Caki2 (cell line): ENCODE measurements at regions not wholly inside any gene's neighbourhood (a gene's known extent, or its start where the extent isn't known, plus 50 kb on each side); places are given as distances from the start of the nearest gene placed in this dataset.

Experiments used
- DNase-seq: peaks from one replicate; pipeline ENCODE4 v3.0.0-alpha.2; 2015; ENCODE audit warnings: low read depth
- in situ Hi-C: cut with HindIII; loops from 2 replicates; pipeline ENCODE4 v1.10.0; 2016; ENCODE audit warnings: low sequenced_read_pairs, low pct_unique_long_range_greater_than_20kb, mixed read lengths

DNA sequence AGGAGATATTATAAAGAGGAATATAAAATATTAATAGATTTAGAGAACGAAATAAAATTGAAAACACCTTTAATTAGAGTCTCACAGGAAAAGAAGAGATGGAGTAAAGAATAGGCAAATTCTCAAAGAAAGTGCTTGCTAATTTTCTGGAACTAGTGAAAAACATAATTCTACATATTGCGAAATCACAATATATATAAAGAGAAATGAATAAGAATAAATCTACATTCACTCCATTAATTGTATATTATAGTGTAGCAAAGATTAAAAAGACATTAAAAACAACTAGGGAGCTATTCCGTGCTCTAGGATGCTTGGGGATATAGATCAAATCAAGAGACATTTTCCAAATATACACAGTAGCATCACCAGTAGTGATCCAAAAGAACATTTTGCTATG lies 685.2 kb upstream of the NCAM2 start:
- in situ Hi-C loops = no loop called here
- DNase-seq = no peak

DNA sequence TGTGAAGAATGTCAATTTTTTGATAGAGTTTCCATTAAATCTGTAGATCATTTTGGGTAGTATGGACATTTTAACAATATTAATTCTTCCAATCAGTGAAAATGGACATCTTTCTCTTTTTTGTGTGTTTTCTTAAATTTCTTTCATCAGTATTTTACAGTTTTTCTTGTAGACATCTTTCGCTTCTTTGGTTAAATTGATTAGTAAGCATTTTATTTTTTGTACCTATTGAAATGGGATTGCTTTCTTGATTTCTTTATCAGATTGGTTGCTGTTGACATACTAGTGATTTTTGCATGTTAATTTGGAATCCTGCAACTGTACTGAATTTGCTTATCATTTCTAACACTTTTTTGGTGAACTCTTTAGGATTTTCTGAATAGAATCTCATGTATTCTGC lies 683.2 kb upstream of the NCAM2 start:
- in situ Hi-C loops = no loop called here
- no peak for DNase-seq

DNA sequence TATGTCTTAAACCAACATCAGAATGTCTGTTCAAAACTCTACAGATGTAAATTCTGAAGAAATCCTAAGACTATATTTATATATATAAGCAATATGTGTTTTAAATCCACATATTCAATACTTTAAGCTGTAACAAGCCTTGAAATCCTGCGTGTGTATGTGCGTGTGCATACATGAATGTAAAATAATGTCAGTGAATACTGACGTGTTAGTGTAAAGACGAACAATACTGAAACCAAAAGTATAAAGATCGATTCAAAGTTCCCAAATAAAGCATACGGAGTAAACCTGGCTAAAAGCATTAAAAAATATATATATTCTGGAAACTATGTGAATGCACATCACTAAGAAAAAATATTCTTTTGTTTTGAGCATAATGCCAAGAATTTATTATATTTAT lies 668.6 kb upstream of the NCAM2 start:
- in situ Hi-C loops = no loop called here
- no peak for DNase-seq

DNA sequence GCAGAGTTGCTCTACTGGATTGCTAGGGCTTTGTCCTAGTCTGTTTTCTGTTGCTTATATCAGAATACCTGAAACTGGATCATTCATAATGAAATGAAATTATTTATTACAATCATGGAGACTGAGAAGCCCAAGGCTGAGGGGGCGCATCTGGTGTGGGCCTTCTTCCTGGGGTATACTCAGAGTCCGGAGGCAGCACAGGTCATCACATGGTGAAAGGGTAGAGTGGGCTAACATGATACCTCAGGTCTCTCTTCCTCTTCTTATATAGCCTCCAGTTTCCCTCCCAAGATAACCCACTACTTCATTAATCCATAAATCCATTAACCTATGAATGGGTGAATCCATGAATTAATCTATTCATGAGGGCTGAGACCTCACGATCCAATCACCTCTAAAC lies 667.6 kb upstream of the NCAM2 start:
- in situ Hi-C loops = no loop called here
- DNase-seq = no peak

DNA sequence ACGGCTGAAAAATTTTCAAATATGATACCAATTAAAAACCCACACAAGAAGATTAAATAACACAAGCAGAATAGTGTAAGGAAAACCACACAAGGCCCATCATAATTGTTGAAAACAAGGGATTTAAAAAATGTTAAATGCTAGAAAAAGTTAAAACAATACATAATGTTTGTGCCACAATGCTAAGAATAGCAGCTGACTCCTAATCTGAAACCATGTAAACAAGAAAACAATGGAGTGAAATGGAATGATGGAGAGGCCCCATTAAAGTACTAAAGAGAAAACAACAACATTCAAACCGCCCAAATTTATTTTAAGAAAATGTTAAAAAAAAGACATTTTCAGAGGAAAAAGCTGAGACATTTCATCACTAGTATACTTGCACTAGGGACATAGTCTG lies 663.6 kb upstream of the NCAM2 start:
- in situ Hi-C loops = no loop called here

DNA sequence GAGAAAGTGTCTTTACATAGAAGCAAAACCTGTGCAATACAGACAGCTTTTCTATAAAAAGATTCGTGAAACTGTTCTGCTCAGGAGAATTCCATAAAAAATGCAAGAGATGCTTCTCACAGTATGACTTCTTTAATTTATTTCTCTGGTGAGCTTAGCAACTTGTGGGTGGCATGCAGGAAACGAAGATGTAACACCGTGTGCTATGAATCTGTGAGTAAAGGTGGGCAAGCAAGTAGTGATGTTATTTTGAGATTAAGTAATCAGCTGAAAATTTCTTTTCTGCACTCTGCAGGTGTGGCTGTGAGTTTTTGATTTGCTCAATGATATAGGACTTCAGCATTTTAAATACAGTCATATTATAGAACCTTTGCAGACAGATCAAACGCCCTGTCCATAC lies 656.8 kb upstream of the NCAM2 start:
- in situ Hi-C loops = no loop called here
- DNase-seq = no peak

More for the DNA sequence above, 663.6 kb upstream of the NCAM2 start:
- DNase-seq = no peak

DNA sequence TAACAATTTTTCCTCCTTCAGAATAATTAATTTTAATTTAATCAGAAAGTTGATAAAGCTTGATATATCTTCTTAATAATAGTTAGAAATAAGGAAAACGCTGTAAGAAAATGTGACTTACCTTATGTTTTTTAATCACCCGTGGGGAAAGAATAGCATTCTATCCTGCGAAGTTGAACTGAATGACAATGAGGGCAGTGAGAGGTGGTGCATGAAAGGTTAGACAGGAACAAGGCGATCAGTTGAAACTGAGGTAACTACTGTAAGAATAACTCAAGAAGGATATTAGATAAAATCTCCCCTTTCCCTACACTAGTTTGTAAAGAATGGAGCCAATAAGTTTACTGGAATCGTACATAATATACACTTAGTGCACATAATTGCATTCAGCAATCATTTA lies 655.0 kb upstream of the NCAM2 start:
- DNase-seq = no peak
- in situ Hi-C loops = no loop called here

DNA sequence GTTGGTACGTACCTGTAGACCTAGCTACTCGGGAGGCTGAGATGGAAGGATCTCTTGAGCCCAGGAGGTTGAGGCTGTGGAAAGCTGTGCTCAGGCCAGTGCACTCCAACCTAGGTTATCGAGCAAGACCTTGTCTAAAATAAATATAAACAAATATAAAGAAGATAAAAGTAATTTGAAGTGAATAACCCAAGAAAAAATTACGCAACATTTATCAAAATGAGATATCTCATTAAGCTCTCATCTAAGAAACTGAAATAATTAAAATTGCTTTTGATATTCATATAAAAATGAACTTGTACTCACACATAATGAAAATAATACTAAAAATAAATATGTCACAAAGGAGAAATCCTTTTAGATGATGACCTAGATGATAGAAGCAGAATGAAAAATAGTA lies 647.1 kb upstream of the NCAM2 start:
- DNase-seq = no peak
- in situ Hi-C loops = no loop called here

DNA sequence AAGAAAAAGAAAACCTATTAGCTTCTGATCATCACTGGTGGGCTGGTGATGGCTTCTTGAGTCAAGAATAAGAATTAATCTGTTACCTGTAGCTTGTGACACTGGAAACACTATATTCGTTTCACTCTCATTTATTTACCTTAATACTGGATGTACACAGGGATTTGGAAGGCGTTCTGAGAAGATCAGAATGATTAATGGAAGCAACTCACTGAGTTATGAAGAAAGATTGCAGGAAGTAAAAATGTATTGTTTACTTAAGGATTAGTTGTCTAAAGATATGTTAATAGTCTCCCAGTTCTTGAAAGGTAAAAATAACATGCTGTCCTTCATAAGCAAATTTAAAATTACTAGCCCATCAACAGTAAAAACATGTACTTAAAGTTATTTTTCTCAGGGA lies 644.9 kb upstream of the NCAM2 start:
- in situ Hi-C loops = no loop called here
- DNase-seq = peak; percentile 55

DNA sequence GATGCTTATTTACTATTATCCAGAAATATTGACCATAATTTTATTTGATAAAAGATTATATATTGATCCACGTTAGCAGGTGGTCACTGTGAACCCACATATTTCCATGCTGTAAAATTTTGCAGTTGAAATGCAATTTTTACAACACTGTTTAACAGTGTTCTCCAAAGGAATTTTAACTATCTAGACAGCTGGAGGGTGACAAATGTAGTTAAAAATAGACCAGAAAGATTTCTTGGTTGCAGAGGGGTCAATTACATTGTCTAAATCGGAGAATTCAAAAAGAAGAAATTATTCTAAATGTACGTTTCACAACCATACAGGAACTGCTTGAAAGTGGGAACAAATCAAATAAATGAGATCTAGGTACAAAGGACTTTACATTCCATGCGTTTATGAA lies 625.2 kb upstream of the NCAM2 start:
- in situ Hi-C loops = no loop called here
- DNase-seq = no peak

DNA sequence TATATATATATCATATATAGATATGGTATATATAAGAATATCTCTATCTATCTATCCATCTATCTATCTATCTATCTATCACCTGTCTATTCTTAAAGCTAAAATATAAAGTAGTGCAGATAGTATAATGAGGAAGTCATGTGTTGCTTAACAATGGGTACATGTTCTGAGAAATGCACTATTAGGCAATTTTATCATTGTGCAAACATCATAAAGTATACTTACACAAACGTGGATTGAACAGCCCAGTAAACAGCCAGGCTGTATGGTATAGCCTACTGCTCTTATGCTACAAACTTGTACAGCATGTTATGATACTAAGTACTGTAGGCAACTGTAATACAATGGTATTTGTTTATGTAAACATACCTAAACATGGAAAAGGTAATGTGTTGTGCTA lies 621.0 kb upstream of the NCAM2 start:
- in situ Hi-C loops = no loop called here
- no peak for DNase-seq

DNA sequence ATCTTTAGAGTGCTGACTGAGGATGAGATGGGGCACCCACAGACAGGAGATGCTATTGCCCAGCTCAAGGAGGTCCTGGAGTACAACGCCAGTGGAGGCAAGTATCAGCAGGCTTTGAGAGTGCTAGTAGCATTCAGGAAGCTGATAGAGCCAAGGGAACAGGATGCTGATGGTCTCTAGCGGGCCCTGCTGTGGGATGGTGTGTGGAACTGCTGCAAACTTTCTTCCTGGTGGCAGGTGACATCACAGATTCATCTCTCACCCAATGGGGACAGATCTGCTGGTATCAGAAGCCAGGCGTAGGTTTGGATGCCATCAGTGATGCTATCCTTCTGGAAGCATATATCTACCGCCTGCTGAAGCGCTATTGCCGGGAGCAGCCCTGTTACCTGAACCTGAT lies 609.8 kb upstream of the NCAM2 start:
- in situ Hi-C loops = no loop called here
- DNase-seq = no peak

DNA sequence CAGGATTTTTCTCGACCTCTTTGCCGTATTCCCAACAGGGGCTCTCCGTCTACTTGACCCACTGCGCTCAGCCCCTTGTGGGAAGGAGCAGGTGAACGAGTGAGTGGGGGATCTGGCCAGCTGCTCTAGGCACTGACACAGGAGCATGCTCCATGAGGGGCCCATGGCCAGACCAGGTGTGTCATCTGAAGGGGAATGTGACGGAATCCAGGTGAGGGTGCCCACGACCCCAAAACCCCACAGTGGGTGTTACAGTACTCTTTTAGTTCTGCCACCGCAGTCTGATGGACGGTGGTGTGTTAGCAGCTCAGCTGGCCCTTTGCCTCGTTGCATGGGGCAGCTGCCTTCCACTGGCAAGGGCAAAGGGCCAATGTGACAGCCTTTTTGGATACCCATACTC lies 601.4 kb upstream of the NCAM2 start:
- DNase-seq = no peak
- in situ Hi-C loops = no loop called here

DNA sequence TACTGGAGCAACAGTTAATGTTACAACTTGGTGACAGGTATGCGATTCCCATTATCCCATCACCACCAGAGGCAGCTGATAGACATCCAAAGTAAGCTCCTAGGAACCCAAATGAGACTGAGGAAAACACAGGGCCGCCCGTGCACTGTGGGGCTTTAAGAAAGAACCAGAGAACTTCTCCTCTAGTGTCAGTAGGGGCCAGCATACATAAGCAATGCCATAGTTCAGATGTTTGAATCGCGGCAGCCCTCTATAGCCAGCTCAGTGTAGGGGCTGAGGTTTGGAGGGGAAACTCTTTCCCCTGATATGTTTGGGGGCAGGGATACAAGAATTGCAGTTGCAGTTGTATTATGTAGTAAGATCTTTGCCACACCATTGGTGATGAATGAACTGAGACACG lies 593.3 kb upstream of the NCAM2 start:
- in situ Hi-C loops = no loop called here
- DNase-seq = no peak

DNA sequence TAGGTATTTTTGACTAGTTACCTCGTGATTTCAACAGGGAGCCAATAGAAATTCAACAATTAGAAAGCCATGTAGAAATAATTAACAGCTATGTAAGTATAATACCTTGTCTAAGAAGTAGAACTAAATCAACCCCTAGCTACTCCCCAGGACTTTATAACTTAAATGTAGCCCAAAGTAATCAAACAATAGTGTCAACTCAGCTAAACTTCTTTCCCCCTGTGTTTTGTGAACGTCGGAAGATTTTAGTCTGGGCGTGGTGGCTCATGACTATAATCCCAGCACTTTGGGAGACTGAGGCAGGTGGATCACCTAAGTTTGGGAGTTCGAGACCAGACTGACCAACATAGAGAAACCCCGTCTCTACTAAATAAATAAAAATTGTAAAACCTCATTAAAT lies 579.9 kb upstream of the NCAM2 start:
- DNase-seq = no peak
- in situ Hi-C loops = no loop called here

DNA sequence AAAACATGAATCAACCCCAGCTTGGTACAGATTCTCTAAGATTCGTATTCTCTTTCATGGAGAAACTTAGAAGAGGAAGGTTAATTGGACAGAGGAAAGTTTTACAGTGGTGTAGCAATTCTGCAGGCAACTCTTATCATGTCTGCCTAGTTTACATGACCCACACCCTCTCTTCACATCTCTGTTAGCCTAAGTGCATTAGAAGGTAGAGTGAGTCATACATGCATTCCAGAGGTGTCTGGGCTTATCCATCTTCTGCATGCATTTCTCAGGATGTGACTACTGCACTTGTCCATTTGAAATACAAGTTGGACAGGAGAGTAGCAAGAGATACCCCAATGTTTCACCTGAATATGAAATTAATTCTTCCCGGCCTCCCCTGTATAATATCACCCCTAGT lies 578.4 kb upstream of the NCAM2 start:
- in situ Hi-C loops = no loop called here
- DNase-seq = no peak

DNA sequence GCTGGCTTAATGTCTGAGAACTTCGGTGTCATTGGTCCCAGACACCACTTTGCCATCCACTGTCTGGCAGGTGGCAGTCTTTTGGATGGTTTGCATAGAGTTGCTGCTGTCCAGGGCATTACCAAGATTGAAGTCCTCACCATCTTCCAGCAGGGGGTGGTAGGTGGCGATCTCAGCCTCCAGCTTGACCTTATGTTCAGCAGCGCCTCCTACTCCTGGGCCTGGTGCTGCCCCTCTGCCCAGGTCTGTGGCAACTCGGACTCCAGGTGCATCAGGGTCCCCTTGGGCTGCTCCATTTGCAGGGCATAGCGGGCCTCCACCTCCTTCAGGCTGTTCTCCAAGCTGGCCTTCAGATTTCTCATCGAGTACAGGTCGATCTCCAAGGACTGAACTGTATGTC lies 573.3 kb upstream of the NCAM2 start:
- in situ Hi-C loops = no loop called here
- no peak for DNase-seq

DNA sequence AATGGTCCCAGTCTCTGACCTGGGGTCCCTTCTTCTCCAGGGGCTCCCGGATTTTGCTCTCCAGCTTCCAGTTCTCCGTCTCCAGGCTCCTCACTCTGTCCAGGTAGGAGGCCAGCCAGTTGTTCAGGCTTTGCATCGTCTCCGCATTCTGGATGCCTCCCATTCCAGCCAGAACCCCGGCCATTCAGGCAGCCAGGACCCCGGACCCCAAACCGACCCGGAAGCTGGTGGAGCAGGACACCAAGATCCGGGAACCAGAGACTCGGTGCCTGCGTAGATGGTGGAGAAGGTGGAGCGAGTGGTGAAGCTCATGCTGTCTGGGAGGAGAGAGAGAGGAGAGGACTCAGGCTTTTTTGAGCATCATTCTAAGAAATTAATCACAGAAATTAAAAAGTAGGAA lies 572.4 kb upstream of the NCAM2 start:
- DNase-seq = no peak
- in situ Hi-C loops = no loop called here

DNA sequence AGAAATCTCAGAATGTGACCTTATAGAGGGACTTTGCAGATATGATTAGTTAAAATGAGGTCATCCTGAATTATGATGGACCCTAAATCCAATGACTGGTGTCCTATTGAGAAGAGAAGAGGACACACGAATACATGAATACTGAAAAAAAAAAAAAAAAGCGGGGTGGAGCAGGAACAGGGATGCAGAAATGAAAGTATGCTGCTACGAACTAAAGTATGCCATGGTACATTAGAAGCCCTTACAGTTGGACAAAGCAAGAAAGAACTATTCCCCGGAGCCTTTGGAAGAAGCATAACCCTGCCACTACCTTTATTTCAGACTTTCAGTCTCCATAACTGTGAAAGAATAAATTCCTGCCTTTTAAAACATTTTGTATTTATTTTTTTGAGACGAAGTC lies 557.9 kb upstream of the NCAM2 start:
- in situ Hi-C loops = no loop called here

DNA sequence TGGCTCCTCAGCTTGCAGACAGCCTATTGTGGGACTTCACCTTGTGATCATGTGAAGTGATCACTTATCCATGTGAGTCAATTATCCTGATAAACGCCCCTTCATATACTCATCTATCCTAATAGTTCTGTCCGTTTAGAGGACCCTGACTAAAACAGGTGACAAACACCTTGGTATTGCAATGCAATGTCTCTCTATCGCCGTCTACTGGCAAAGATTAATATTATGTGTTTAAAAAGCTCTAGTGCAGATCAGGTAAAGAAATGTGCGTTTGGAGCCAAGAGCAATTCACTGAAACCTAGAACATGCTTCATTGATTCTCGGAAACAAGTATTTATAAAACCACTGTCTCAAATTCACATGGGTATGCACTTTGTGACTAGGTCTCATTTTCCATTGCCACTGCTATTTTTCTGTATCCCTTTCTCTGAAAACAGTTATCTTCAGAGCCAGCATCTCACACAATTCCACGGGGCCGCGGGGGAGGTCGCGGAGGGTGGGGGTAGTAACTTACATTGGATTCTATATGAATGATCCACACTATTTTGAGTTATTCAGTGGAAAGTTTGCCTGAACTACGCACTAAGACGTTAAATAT lies 554.6 kb upstream of the NCAM2 start:
- in situ Hi-C loops = no loop called here
- DNase-seq = peak; percentile 17

More for the DNA sequence above, 557.9 kb upstream of the NCAM2 start:
- no peak for DNase-seq

DNA sequence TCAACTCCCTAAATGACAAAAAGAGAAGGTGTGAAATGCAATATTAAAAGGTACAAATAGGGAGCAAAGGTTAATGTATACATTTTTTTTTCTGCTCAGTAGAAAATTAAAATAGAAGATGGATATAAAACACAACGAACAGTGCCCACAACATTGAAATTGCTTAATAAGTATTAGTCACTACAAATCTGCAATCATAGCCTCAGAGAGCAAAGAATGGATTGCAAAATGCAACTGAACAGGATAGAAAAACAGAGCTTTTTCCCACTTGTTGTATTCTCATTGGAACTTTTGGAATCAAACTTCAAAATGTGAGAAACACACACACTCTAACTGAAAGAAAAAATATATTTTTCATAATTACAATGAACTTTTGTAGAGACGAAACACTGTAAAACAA lies 552.2 kb upstream of the NCAM2 start:
- no peak for DNase-seq
- in situ Hi-C loops = no loop called here
